ENCODE measurements at regions not wholly inside any gene's neighbourhood (a gene's known extent, or its start where the extent isn't known, plus 50 kb on each side); places are given as distances from the start of the nearest gene placed in this dataset.

DNA sequence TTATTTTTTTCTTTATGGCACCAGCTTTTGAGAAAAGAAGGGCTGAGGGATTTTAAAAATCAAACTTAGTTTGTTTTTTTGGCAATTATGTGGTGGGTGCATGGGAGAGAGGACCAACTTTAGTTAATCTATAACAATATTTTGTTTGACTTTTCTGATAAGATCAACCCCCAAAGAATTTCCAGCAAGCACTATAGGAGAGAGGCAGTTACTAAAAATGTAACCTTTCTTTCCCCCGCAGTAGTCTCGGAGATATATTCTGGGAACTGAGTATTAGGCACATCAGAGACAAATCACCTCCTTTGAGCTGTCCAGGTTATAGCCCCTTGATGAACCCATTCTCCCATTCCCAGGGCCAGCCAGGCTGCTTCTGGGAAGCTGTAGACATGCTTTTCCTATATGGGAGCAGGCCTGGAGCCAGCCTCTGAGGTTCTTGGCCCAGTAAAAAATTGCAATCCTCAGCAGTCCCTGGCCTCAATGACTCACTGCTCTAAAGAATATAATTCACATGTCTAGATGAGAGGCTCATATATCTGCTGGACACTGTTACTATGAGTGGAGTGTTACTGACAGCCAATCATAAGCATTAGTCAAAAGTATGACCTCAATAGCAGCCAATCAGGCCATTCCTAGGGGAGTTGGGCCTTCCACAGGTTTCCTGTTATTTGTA is 138.3 kb upstream of the AGBL1 start:
- no peak for DNase-seq (ENCODE audit: low read depth)

DNA sequence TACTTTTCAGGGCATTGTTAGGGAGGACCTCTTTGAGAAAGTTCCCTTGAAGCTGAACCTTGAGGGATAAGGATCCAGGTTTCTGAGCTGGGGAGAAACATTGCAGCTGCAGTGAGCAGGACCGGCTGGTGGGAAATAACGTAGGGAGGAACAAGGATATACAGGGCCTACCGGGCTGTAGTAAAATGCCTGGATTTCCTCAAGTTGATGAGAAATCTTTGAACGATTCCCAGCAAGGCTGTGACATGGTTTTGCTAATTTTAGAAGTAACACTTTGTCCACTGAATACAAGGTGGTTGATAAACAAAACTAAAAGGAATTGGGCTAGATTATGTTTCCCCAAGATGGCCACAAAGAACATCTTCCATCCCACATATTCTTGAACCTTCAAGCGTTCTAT is 137.0 kb upstream of the AGBL1 start:
- DNase-seq (ENCODE audit: low read depth), result no peak

GRCh38 chr15:85943151-85943550 is 136.5 kb upstream of the AGBL1 start:
- DNase-seq (ENCODE audit: low read depth), result no peak

DNA sequence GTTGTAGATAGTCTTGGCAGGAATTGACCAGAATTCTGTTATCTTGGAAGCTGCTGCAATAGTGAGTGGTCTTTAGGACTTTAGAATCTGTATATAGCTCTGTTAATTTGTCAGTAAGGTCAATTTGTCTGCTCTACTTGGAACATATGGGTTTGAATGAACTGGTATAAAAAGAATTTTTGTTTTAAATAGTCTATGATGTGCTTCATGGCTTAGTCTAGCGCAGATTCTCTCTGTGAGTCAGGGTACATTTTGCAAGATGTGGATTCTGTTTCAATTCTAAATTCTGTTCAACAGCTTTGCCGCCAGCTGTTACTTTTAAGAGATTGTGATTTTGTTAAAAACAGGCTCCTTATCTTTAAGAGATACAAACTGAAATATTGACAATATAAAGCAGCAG is 135.9 kb upstream of the AGBL1 start:
- DNase-seq (ENCODE audit: low read depth), result no peak

DNA sequence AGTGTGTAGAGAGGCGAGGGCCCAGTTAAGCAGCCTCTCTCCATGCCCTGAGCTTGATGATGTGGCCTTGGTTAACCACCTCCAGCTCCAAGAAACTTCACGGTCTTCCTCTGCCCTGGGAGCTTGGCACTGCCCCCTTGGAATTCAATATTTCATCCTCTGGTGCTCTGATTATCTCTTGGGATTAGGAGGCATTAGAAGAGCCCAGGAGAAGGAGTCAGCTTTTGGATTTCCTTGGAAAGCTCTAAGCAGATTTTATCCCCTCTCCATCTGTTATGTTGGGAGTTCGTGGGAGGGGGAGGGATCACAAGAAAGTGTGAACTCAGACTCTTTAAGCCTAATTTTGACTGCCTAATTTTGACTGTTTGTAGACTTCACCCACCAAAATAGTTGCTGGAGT is 132.7 kb upstream of the AGBL1 start:
- DNase-seq (ENCODE audit: low read depth), result no peak

DNA sequence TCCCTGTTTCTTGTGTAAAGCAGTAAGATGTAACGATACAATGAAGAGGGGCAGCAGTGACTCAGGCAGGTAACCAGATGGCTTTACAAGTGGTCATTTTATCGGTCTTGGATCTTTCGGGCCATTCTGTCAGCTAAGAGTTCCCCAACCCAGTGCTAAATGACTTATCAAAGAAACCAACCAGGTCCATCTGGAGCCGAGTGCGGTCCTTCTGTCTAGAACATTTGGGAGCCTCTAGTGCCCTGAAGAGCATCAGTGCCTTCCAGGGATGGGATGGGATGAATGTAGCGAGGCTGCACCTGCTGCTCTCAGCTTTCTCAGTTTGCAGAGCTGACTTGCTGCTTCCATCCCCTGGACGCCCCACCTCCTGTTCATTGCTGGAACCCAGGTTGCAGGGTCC is 131.7 kb upstream of the AGBL1 start:
- DNase-seq (ENCODE audit: low read depth), result no peak

GRCh38 chr15:85950101-85950500 is 129.6 kb upstream of the AGBL1 start:
- DNase-seq (ENCODE audit: low read depth), result no peak

- no peak for DNase-seq (ENCODE audit: low read depth)
Measured at GRCh38 chr15:85954586-85954985, 125.1 kb upstream of the AGBL1 start.

- no peak for DNase-seq (ENCODE audit: low read depth)
Measured at GRCh38 chr15:85955501-85956391, 123.9 kb upstream of the AGBL1 start.

- no peak for DNase-seq (ENCODE audit: low read depth)
Measured at GRCh38 chr15:85956532-85957275, 123.0 kb upstream of the AGBL1 start.

DNA sequence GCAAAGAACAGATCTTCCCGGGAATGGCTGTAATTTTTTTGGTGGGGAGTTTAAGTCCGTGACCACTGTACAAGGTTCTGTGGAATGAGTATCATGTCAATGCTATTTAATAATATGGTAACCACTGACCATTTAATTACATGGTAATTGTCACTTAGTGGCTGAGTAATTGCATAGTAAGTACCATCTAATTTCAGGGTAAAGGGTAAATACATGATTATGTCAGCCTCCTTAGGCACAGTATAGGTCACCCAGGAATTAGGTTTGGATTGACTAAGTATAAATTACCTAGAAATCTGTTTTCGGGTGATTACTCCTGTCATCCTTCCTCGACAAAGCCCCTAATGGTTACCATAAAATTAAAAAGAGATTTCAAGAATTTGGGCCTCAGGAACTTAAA is 120.1 kb upstream of the AGBL1 start:
- DNase-seq (ENCODE audit: low read depth), result no peak

GRCh38 chr15:85960381-85960780 is 119.3 kb upstream of the AGBL1 start:
- no peak for DNase-seq (ENCODE audit: low read depth)

DNA sequence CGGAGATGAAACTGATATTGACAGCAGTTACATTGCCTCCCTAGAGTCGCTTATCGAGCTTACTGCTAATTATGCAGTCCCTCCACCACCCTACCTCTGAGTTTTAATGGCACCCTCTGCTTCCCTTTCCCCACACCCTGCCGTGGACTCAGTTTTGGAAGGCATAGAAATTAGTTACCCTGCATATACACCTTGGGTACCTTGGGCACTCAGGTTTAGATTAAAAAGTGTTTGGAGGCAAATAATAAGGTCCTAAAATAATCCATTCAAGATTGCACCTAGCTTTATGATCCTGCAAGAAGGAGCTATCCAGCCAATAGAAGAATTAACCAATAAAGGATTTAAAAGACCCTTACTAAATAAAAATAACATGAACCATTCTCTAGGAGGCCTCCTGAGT is 117.8 kb upstream of the AGBL1 start:
- DNase-seq (ENCODE audit: low read depth), result no peak

- DNase-seq (ENCODE audit: low read depth), result no peak
Measured at GRCh38 chr15:85963262-85963760, 116.4 kb upstream of the AGBL1 start.

DNA sequence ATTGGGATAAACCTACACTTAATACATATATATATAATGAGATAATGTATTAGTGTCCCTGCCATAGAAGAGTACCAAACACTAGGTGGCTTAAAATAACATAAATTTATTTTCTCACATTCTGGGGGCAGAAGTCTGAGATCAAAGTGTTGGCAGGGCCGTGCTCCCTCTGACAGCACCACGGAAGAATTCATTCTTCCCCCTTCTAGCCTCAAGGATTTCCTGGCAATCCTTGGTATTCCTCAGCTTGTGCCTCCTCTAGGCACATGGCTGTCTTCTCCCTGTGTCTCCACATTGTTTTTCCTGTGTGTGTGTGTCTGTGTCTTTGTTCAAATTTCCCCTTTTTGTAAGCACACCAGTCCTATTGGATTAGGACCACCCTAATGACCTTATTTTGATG is 115.2 kb upstream of the AGBL1 start:
- no peak for DNase-seq (ENCODE audit: low read depth)

- DNase-seq (ENCODE audit: low read depth), result no peak
Measured at GRCh38 chr15:85967553-85967952, 112.1 kb upstream of the AGBL1 start.

- no peak for DNase-seq (ENCODE audit: low read depth)
Measured at GRCh38 chr15:85972805-85973540, 106.7 kb upstream of the AGBL1 start.

DNA sequence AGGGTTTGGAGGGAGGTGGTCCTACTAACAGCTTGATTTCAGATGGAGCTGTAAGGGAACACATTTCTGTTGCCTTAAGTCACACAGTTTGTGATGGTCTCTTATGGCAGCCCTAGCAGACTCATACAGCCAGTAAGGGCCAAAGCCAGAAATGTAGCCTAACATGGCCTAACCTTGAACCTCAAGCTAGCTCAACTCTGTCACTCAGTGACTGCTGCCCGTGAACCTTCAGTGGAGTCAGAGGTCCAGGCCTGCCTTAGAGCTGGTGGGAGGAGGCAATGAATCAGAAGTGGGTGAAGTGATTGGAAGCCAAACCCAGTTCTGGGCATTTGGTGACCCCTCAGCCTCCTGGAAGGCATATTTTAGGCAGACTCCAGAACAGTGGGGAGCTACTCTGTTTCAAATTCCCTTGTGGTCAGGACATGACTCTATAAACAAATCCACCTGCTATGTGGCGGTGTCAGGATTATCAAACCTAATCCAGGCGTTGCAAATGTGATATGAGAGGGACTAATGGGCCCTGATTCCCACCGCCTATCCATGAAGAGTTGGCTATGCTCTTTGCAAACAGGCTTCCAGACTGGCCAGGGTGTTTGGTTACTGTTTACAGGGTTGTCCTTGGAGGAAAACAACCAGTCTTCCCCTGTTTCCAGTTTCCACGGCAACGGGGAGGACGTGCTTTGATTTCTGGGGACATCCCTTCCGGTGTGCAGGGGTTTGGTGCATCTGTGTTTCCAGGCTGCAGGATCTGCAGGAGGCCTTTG is 105.9 kb upstream of the AGBL1 start:
- no peak for DNase-seq (ENCODE audit: low read depth)

DNA sequence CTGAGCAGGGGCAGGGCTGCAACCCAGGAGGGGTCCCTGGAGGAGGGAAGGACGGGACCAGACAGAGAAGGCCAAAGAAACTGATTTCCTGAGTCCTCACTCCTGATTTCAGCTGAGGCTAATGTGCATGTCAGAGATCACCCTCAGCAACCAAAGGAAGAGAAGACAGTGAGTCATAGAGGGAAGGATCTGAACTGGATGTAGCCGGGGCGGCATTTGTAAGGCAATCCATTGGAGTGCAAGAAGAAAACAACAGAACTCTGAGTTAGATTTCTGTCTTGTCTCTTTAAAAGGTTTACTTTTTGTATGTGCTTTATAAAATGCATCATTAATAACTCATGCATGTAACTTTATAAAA is 105.3 kb upstream of the AGBL1 start:
- DNase-seq (ENCODE audit: low read depth), result no peak

GRCh38 chr15:85974742-85975141 is 104.9 kb upstream of the AGBL1 start:
- no peak for DNase-seq (ENCODE audit: low read depth)

- DNase-seq (ENCODE audit: low read depth), result no peak
Measured at GRCh38 chr15:85976102-85976501, 103.6 kb upstream of the AGBL1 start.
